OCI-LY1 (cell line): ENCODE measurements at regions not wholly inside any gene's neighbourhood (a gene's known extent, or its start where the extent isn't known, plus 50 kb on each side); places are given as distances from the start of the nearest gene placed in this dataset.

ENCODE experiments used
- CTCF ChIP-seq: fragments of 200-600 bp; sonication (generic), shearing (Covaris generic); IDR thresholded peaks from 2 replicates; pipeline ENCODE4 v1.5.1; 2017; ENCODE audit warnings: mild to moderate bottlenecking, antibody characterized with exemption, low read length, moderate library complexity, mixed read lengths
- EZH2 ChIP-seq: fragments of 200-600 bp; sonication (generic), shearing (Covaris generic); IDR thresholded peaks from 2 replicates; pipeline ENCODE4 v1.8.0; 2017; ENCODE audit warnings: borderline replicate concordance, mixed run types, mild to moderate bottlenecking, antibody characterized with exemption, low read length, moderate library complexity, mixed read lengths

- TF ChIP-seq CTCF (no peak), EZH2 (no peak)
Measured at GRCh38 chr5:124644582-124644981, 101.9 kb downstream of the ZNF608 start.
